ENCODE measurements at regions not wholly inside any gene's neighbourhood (a gene's known extent, or its start where the extent isn't known, plus 50 kb on each side); places are given as distances from the start of the nearest gene placed in this dataset.
"Not testable (repeated sequence)": the region's sequence is repeated elsewhere in the genome, so short reads cannot be mapped to it uniquely, and the experiment has no call there.

DNA sequence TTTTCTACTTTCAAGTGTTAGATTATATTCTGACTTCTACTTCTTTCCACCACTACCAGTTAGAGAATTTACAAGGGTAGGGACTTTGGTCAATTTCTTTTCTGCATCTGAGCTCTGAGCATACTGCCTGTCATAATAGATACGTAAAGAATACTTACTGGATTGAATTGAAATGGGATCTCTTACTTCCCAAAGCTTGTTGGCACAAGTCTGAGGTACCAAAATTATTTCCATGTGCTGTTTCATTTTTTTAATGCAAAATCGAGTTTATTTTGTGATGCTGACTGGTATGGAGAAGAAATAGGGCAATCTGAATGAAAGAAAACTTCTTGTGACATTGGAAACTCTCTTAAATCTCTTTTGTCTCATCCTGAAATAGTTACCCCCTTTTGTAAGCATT, 428.9 kb downstream of the SPATA31D1 start:
- no peaks in the 10 kb centered on the region for H3K9me3 ChIP-seq
- DNase-seq, result no peak

DNA sequence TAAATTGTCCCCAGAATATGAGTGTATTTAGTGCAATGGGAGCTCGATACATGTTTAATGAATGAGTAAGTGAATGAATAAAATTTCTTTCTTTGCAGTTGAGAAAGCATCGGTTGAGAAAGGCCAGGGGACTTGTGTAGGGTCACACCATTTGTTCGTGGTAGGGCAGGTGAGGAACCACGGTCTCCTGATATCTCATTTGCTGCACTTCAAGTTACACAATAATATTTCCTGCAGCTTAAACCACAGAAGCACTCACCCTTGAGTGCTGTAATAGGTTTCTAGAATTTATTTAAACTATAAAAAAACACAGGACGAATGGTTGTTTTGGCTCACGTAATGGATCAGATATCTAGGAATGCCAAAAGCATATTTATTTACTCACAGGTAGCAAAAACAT, 429.8 kb downstream of the SPATA31D1 start:
- no peak for DNase-seq
- Histone ChIP-seq H3K9me3 (no peaks in the 10 kb centered on the region), H3K4me3 (no peak overlapping the region), H3K27me3 (no peaks in the 10 kb centered on the region), H3K36me3 (no peaks in the 10 kb centered on the region)

More for the DNA sequence above, 428.9 kb downstream of the SPATA31D1 start:
- no peak overlapping the region for H3K4me3 ChIP-seq
- no peaks in the 10 kb centered on the region for H3K36me3 ChIP-seq
- no peaks in the 10 kb centered on the region for H3K27me3 ChIP-seq

DNA sequence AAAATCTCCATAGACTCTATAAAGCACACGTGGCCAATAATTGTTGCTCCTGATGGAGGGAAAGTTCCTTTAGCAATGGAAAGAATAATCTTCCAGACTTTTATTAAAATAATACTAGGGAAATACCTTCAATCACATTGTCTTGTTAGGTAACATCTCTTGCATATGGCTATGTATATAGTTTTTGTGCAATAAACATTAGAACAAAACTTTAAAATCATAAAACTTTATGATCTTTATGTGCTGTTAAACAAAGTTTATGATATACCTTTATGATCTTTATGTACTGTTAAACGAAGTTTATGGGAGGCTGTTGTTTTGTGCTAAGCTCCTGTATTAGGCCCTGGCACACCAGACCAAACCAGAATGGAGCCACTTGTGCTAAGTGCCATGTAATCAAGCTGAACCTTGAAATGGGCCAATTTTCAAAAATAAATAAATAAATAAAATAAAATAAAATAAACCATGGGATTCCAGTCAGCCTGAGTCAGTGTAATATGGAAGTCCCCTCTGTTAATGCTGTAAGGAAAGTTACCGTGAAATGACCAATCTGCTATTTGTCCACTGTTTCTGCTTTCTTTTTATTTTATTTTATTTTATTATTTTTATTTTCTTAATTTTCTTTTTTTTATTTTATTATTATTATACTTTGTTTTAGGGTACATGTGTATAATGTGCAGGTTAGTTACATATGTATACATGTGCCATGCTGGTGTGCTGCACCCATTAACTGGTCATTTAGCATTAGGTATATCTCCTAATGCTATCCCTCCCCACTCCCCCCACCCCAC, 431.3 kb downstream of the SPATA31D1 start:
- Histone ChIP-seq H3K9me3 (no peaks in the 10 kb centered on the region), H3K4me3 (no peak overlapping the region), H3K27me3 (no peaks in the 10 kb centered on the region), H3K36me3 (no peaks in the 10 kb centered on the region)
- DNase-seq, result no peak

DNA sequence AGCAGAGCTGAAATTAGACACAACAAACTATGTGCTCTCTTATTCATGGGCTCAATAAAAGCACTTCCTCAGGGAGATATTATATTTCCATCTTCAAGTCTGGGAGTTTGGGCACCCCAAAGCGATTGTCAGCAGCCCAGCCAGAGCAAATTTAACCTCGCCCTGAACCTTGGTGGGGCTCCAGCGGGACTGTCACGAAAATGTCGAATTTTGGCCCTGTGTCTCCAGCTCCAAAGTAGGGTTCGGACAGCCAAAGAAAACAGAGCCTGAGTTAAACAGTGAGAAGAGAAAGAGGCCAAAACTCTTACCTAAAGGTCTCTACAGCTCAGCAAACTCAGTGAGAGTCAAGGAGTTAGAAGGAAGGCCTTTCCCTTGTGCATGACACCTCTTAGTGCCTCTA, 432.9 kb downstream of the SPATA31D1 start:
- Histone ChIP-seq H3K4me3 (no peak overlapping the region), H3K36me3 (no peaks in the 10 kb centered on the region), H3K9me3 (no peaks in the 10 kb centered on the region), H3K27me3 (no peaks in the 10 kb centered on the region)
- DNase-seq, result no peak

- Histone ChIP-seq H3K9me3 (no peaks in the 10 kb centered on the region), H3K36me3 (no peaks in the 10 kb centered on the region), H3K4me3 (no peak overlapping the region), H3K27me3 (no peaks in the 10 kb centered on the region)
- DNase-seq, result no peak
Observed at GRCh38 chr9:82423700-82424099, 435.1 kb downstream of the SPATA31D1 start.

- DNase-seq, result no peak
- H3K4me3 ChIP-seq, result no peak overlapping the region
- no peaks in the 10 kb centered on the region for H3K9me3 ChIP-seq
- no peaks in the 10 kb centered on the region for H3K27me3 ChIP-seq
- no peaks in the 10 kb centered on the region for H3K36me3 ChIP-seq
Observed at GRCh38 chr9:82424599-82425120, 436.1 kb downstream of the SPATA31D1 start.

DNA sequence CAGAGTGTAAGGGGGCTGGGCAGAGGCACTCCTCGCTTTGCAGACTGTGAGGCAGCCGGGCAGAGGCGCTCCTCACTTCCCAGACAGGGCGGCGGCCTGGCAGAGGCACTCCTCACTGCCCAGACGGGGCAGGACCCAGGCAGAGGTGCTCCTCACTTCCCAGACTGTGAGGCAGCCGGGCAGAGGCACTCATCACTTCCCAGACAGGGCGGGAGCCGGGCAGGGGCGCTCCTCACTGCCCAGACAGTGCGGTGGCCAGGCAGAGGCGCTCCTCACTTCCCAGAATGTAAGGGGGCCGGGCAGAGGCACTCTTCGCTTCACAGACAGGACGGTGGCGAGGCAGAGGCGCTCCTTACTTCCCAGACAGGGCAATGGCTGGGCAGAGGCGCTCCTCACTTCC, 442.5 kb downstream of the SPATA31D1 start:
- Histone ChIP-seq H3K27me3 (no peaks in the 10 kb centered on the region), H3K9me3 (no peaks in the 10 kb centered on the region), H3K36me3 (no peaks in the 10 kb centered on the region), H3K4me3 (no peak overlapping the region)
- no peak for DNase-seq

DNA sequence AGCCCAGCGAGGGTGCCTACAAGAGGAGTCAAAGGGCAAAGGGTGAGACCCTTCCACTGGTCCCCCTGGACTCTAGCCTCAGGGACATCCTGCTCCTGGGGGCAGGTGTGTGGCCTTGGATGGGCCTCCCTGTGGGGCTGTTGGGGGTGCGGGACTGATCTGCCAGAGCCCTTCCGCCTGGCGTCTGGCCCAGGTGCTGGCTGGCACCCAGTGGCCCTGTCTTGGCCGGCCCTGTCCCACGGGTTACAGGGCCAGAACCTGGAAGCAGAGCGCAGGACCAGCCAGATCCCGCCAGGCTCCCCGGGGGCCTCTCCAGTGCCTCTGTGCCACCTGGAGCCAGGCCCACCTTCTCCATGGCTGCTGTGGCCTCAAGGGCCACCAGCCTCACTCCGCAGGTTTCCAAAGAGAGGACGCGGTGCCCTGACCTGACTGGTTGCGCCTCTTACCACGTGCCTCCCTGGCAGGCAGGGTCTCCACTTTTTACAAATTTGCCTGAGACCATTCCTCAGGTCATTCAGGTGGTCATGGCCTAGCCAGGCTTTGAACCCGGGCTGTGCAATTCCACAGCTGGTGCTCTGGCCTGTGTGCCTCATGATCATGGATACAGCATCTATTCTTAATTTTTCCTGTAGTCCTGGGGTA, 444.8 kb downstream of the SPATA31D1 start:
- H3K9me3 ChIP-seq, DNase-seq, H3K27me3 ChIP-seq, H3K4me3 ChIP-seq, H3K36me3 ChIP-seq: not testable (repeated sequence)

DNA sequence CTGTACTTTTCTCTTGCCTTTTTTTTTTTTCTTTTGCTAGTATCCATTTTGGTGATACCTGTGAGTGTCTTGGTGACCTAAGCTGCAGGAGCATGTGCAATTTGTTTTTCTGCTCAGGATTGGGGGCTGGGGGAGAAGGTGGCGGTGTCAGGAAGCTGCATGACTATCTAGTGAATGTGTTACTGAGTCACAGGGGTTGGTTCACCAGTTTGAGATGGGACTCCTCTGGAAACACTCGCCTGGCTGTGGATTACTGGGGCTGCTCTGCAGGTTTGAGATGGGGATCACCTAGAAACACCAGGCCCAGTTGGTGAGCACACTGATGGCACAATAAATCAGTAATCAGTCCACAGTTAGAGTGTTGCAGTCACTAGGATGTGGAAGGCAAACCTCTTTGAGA, 447.9 kb downstream of the SPATA31D1 start:
- Histone ChIP-seq H3K27me3 (no peaks in the 10 kb centered on the region), H3K36me3 (no peaks in the 10 kb centered on the region), H3K4me3 (no peak overlapping the region), H3K9me3 (no peaks in the 10 kb centered on the region)
- DNase-seq, result no peak

GRCh38 chr9:82437183-82437582, 448.6 kb downstream of the SPATA31D1 start:
- H3K9me3 ChIP-seq, H3K4me3 ChIP-seq, DNase-seq, H3K27me3 ChIP-seq, H3K36me3 ChIP-seq: not testable (repeated sequence)

DNA sequence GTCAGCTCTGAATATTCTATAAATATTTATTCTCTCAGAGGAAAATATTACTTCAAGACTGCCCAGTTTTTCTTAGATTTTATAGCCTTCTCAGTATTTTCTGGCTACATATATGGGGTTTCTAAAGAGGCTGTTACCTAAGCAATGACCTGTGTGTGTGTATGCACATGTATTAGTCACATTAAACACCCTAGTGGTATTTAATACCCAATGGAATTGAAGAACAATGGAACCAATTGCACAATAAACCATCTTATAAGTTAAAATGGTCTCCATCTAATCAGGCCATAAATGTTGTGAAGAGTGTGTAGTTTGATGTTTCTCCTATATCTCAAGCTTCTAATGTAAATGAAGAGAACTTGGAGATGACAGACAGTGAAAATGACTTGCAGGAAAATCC, 450.0 kb downstream of the SPATA31D1 start:
- Histone ChIP-seq H3K9me3 (no peaks in the 10 kb centered on the region), H3K27me3 (no peaks in the 10 kb centered on the region), H3K36me3 (no peaks in the 10 kb centered on the region), H3K4me3 (no peak overlapping the region)
- DNase-seq, result no peak

DNA sequence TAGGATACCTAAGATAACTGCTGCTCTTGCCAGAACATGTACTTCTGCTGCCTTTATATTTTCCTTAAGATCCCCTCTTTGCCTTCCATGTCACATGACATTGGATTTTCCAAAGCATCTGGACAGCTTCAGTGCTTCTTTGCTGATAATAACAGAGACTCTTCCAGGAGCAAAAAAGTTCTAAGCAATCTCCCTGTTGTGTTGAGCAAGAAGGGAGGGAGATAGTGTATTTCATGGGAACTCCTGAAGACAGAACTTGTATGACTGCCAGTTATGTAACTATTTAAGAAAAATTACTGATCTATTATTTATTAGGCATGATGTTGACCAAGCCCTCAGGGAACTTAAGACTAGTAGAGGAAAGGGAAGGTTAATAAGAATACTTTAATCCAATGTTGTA, 454.7 kb downstream of the SPATA31D1 start:
- Histone ChIP-seq H3K36me3 (no peaks in the 10 kb centered on the region), H3K9me3 (no peaks in the 10 kb centered on the region), H3K27me3 (no peaks in the 10 kb centered on the region), H3K4me3 (no peak overlapping the region)
- no peak for DNase-seq

DNA sequence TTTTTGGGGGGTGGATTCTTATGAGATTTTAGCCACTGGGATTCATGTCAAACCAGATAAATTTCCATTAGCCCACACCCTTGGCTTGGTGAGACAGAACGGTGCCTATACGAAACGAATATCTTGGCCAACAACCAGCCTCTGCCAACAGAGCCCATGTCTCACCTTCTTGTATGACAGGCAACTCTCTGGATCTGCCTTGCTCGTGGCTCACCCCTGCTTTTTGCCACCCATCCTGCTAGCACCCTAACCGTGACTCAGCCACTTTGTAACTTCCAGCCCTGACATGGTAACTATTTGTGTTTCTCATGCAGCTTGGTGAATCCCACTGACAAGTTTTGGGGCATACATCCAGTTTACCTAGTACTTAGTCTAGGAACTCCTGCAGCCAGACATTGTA, 457.0 kb downstream of the SPATA31D1 start:
- Histone ChIP-seq H3K27me3 (no peaks in the 10 kb centered on the region), H3K36me3 (no peaks in the 10 kb centered on the region), H3K9me3 (no peaks in the 10 kb centered on the region), H3K4me3 (no peak overlapping the region)
- DNase-seq, result no peak

DNA sequence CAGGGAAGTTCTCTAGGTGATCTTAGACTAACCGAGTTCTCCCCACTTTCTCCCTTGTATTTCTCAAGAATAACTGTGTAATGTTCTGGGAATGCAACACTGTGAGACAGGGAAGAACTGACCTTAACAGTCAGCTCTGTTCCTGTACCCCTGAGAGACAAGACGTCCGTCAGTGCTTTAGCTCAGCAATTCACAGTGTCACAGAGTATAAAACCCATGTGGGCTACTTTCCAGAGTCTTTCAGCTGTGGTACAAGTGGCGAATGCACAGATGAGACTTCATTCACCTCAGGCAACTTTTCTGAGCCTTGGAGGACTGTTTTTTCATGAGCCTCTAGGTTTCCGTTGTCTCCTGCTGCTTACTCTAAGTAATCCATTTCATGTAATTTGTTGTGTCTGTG, 458.8 kb downstream of the SPATA31D1 start:
- Histone ChIP-seq H3K9me3 (no peaks in the 10 kb centered on the region), H3K36me3 (no peaks in the 10 kb centered on the region), H3K4me3 (no peak overlapping the region), H3K27me3 (no peaks in the 10 kb centered on the region)
- DNase-seq, result no peak

GRCh38 chr9:82449986-82450385, 461.4 kb downstream of the SPATA31D1 start:
- Histone ChIP-seq H3K4me3 (no peak overlapping the region), H3K36me3 (no peaks in the 10 kb centered on the region), H3K9me3 (no peaks in the 10 kb centered on the region), H3K27me3 (no peaks in the 10 kb centered on the region)
- DNase-seq, result no peak

- Histone ChIP-seq H3K36me3 (no peaks in the 10 kb centered on the region), H3K9me3 (no peaks in the 10 kb centered on the region), H3K4me3 (no peak overlapping the region), H3K27me3 (no peaks in the 10 kb centered on the region)
- DNase-seq, result no peak
Observed at GRCh38 chr9:82454509-82455190, 466.1 kb downstream of the SPATA31D1 start.

DNA sequence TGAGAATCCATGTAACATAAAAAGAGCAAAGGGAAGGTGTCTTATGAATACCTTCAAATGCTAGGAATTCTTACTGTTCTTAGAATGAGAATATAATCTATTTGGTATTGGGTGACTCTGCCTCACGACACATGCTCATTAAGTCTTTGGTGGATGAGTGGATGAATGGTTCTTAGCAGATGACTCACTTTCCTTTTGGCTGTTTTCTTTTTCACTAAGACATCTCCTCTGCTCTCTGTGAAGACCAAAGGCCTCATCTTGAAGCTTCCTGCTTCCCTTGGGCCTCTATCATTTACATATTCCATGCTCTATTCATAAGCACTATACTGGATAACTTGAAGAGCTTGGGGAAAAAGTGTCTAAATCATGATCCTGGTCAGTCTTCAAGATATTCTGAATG, 468.1 kb downstream of the SPATA31D1 start:
- Histone ChIP-seq H3K9me3 (no peaks in the 10 kb centered on the region), H3K36me3 (no peaks in the 10 kb centered on the region)
- DNase-seq, result no peak

More for the DNA sequence above, 468.1 kb downstream of the SPATA31D1 start:
- Histone ChIP-seq H3K4me3 (no peak overlapping the region), H3K27me3 (no peaks in the 10 kb centered on the region)
